Neuronal stem cell (in vitro differentiated cells): ENCODE measurements at regions not wholly inside any gene's neighbourhood (a gene's known extent, or its start where the extent isn't known, plus 50 kb on each side); places are given as distances from the start of the nearest gene placed in this dataset.

Source experiments
- DNase-seq: peaks from one replicate; pipeline ENCODE4 v3.0.0-alpha.2; 2013; ENCODE audit warnings: low spot score
- H2AFZ ChIP-seq: one replicate; pipeline ENCODE4 v1.6.1; 2013; ENCODE audit warnings: mild to moderate bottlenecking, low read length, inconsistent platforms
- H2AK5ac ChIP-seq: 2 replicates; pipeline ENCODE4 v1.6.1; 2013; ENCODE audit warnings: low read depth, mild to moderate bottlenecking, inconsistent platforms, low read length, moderate library complexity, mixed read lengths
- H2BK120ac ChIP-seq: 2 replicates; pipeline ENCODE4 v1.6.1; 2013; ENCODE audit warnings: low read depth, mild to moderate bottlenecking, inconsistent platforms, low read length, moderate library complexity, mixed read lengths
- H2BK12ac ChIP-seq: one replicate; pipeline ENCODE4 v1.6.1; 2013; ENCODE audit warnings: low read length, inconsistent platforms
- H2BK15ac ChIP-seq: 2 replicates; pipeline ENCODE4 v1.6.1; 2013; ENCODE audit warnings: mild to moderate bottlenecking, low read length, inconsistent platforms, mixed read lengths
- H2BK5ac ChIP-seq: one replicate; pipeline ENCODE4 v1.6.1; 2013; ENCODE audit warnings: inconsistent platforms, mild to moderate bottlenecking, low read length, moderate library complexity
- H3K14ac ChIP-seq: one replicate; pipeline ENCODE4 v1.6.1; 2013; ENCODE audit warnings: low read length, inconsistent platforms
- H3K18ac ChIP-seq: 2 replicates; pipeline ENCODE4 v1.6.1; 2013; ENCODE audit warnings: low read length, inconsistent platforms
- H3K23ac ChIP-seq: 2 replicates; pipeline ENCODE4 v1.6.1; 2013; ENCODE audit warnings: low read depth, mild to moderate bottlenecking, mixed read lengths, low read length, inconsistent platforms; ENCODE audit not compliant: poor library complexity
- H3K27ac ChIP-seq: replicated peaks from 3 replicates; pipeline ENCODE4 v1.5.1; 2013; ENCODE audit warnings: low read length, inconsistent platforms
- H3K27me3 ChIP-seq, 3 experiments: 2 replicates each; pipeline ENCODE4 v1.6.1; 2013; ENCODE audit warnings: low read length in 3 of 3, mild to moderate bottlenecking in 2 of 3, inconsistent platforms in 1 of 3, low read depth in 1 of 3, mixed read lengths in 1 of 3, moderate library complexity in 1 of 3; ENCODE audit not compliant: control insufficient read depth in 3 of 3, insufficient read depth in 3 of 3
- H3K36me3 ChIP-seq, 2 donors: replicated peaks in 1 of 2; 2 replicates each; pipeline ENCODE4 v1.6.1; 2013; ENCODE audit warnings: low read length in 2 of 2; ENCODE audit not compliant: control insufficient read depth in 2 of 2, insufficient read depth in 2 of 2
- H3K4ac ChIP-seq: 2 replicates; pipeline ENCODE4 v1.6.1; 2013; ENCODE audit warnings: inconsistent platforms, mild to moderate bottlenecking, low read length, moderate library complexity
- H3K4me1 ChIP-seq, 2 donors: 1 replicate in 1 of 2; 2 replicates in 1 of 2; pipeline ENCODE4 v1.6.1; 2013; ENCODE audit warnings: low read length in 2 of 2, low read depth in 1 of 2; ENCODE audit not compliant: control insufficient read depth in 2 of 2, insufficient read depth in 1 of 2
- H3K4me2 ChIP-seq: one replicate; pipeline ENCODE4 v1.6.1; 2013; ENCODE audit warnings: mild to moderate bottlenecking, low read length, inconsistent platforms; ENCODE audit not compliant: insufficient read depth, poor library complexity, severe bottlenecking
- H3K4me3 ChIP-seq, 2 donors: 2 replicates each; pipeline ENCODE4 v1.5.1; 2013; ENCODE audit warnings: low read length in 2 of 2, mild to moderate bottlenecking in 2 of 2, inconsistent platforms in 1 of 2, moderate library complexity in 1 of 2
- H3K79me1 ChIP-seq: one replicate; pipeline ENCODE4 v1.6.1; 2013; ENCODE audit warnings: low read depth, mild to moderate bottlenecking, inconsistent platforms, low read length, moderate library complexity
- H3K9ac ChIP-seq: one replicate; pipeline ENCODE4 v1.6.1; 2013; ENCODE audit warnings: mild to moderate bottlenecking, low read depth, low read length, inconsistent platforms; ENCODE audit not compliant: poor library complexity
- H3K9me3 ChIP-seq, 2 donors: replicated peaks in 1 of 2; 2 replicates each; pipeline versions ENCODE3 to v1.6.1; 2013; ENCODE audit warnings: low read length in 2 of 2, mild to moderate bottlenecking in 2 of 2, inconsistent platforms in 1 of 2, low read depth in 1 of 2, mixed read lengths in 1 of 2, moderate library complexity in 1 of 2; ENCODE audit not compliant: control insufficient read depth in 2 of 2, insufficient read depth in 1 of 2
- H4K8ac ChIP-seq: one replicate; pipeline ENCODE4 v1.6.1; 2013; ENCODE audit warnings: low read depth, mild to moderate bottlenecking, inconsistent platforms, low read length, moderate library complexity
- H4K91ac ChIP-seq: one replicate; pipeline ENCODE4 v1.6.1; 2013; ENCODE audit warnings: low read length, low read depth, mild to moderate bottlenecking, inconsistent platforms; ENCODE audit not compliant: poor library complexity
- WGBS, 2 donors: extraction: QIAGEN DNeasy Blood & Tissue Kit; methylation state at CpG; one replicate each; pipeline ENCODE4 v1.1.7; 2013; ENCODE audit warnings: missing lambda C conversion rate in 2 of 2, mixed read lengths in 1 of 2; ENCODE audit not compliant: insufficient read length in 2 of 2, insufficient replicate concordance in 1 of 2; ENCODE audit errors: extremely low coverage in 2 of 2; 5-methylcytosine and 5-hydroxymethylcytosine counted together

- no peak overlapping the region for H3K4me2 ChIP-seq
- no peaks in the 10 kb centered on the region for H3K27me3 ChIP-seq
- H3K4ac ChIP-seq: no peak overlapping the region
- H3K79me1 ChIP-seq: no peaks in the 10 kb centered on the region
- no peak overlapping the region for H4K8ac ChIP-seq
- H4K91ac ChIP-seq: no peak overlapping the region
- H3K9me3 ChIP-seq: no peaks in the 10 kb centered on the region
- H3K4me3 ChIP-seq: no peak overlapping the region
- H3K14ac ChIP-seq: no peak overlapping the region
- no peak overlapping the region for H2BK12ac ChIP-seq
- H2AFZ ChIP-seq: no peak overlapping the region
- no peak overlapping the region for H3K18ac ChIP-seq
- H2BK5ac ChIP-seq: no peak overlapping the region
- no peak overlapping the region for H3K23ac ChIP-seq
- H3K36me3 ChIP-seq: no peaks in the 10 kb centered on the region
- H3K4me1 ChIP-seq: no peaks in the 10 kb centered on the region
- no peak overlapping the region for H2AK5ac ChIP-seq
- no CpG with 5 or more reads among the region's 1 CpG for WGBS, 2 donors
- no peak overlapping the region for H3K27ac ChIP-seq
- no peak overlapping the region for H2BK120ac ChIP-seq
- H3K9ac ChIP-seq: no peak overlapping the region
- H2BK15ac ChIP-seq: no peak overlapping the region
- no peak for DNase-seq
Measured at GRCh38 chr4:136465691-136466090, 1066.6 kb downstream of the PCDH18 start.

- no peak overlapping the region for H3K4me2 ChIP-seq
- H3K18ac ChIP-seq: no peak overlapping the region
- H3K4me1 ChIP-seq: no peaks in the 10 kb centered on the region
- no peak overlapping the region for H2BK12ac ChIP-seq
- H3K79me1 ChIP-seq: no peaks in the 10 kb centered on the region
- H3K27ac ChIP-seq: no peak overlapping the region
- no peak overlapping the region for H2BK15ac ChIP-seq
- no peak overlapping the region for H2AK5ac ChIP-seq
- no peak overlapping the region for H2AFZ ChIP-seq
- H3K4me3 ChIP-seq: no peak overlapping the region
- no peak overlapping the region for H2BK120ac ChIP-seq
- H3K4ac ChIP-seq: no peak overlapping the region
- no peaks in the 10 kb centered on the region for H3K36me3 ChIP-seq
- no CpG with 5 or more reads among the region's 1 CpG for WGBS, 2 donors
- H3K14ac ChIP-seq: no peak overlapping the region
- H3K23ac ChIP-seq: no peak overlapping the region
- H3K9me3 ChIP-seq: no peaks in the 10 kb centered on the region
- H4K8ac ChIP-seq: no peak overlapping the region
- no peak overlapping the region for H4K91ac ChIP-seq
- DNase-seq: no peak
- no peaks in the 10 kb centered on the region for H3K27me3 ChIP-seq
- no peak overlapping the region for H3K9ac ChIP-seq
- H2BK5ac ChIP-seq: no peak overlapping the region
Measured at GRCh38 chr4:136463941-136464340, 1068.4 kb downstream of the PCDH18 start.

- Histone ChIP-seq H3K79me1 (no peaks in the 10 kb centered on the region), H3K23ac (no peak overlapping the region), H3K4me3 (no peak overlapping the region), H2BK12ac (no peak overlapping the region), H3K27me3 (no peaks in the 10 kb centered on the region), H3K4me2 (no peak overlapping the region), H2AK5ac (no peak overlapping the region), H3K4ac (no peak overlapping the region), H3K9ac (no peak overlapping the region), H3K36me3 (no peaks in the 10 kb centered on the region), H3K4me1 (no peaks in the 10 kb centered on the region), H2BK120ac (no peak overlapping the region), H2AFZ (no peak overlapping the region), H3K27ac (no peak overlapping the region), H2BK5ac (no peak overlapping the region), H3K9me3 (no peaks in the 10 kb centered on the region), H4K8ac (no peak overlapping the region), H3K18ac (no peak overlapping the region), H3K14ac (no peak overlapping the region), H4K91ac (no peak overlapping the region), H2BK15ac (no peak overlapping the region)
- WGBS, 2 donors: no CpG with 5 or more reads among the region's 6 CpGs
- no peak for DNase-seq
Measured at GRCh38 chr4:136461533-136461932, 1070.8 kb downstream of the PCDH18 start.

GRCh38 chr4:136458326-136458725, 1074.0 kb downstream of the PCDH18 start:
- H2AFZ ChIP-seq: no peak overlapping the region
- H2BK12ac ChIP-seq: no peak overlapping the region
- peak overlapping the region; percentile 1 for H3K14ac ChIP-seq
- no peaks in the 10 kb centered on the region for H3K9me3 ChIP-seq
- no peak overlapping the region for H2BK15ac ChIP-seq
- no peaks in the 10 kb centered on the region for H3K36me3 ChIP-seq
- no peak overlapping the region for H3K18ac ChIP-seq
- H4K8ac ChIP-seq: no peak overlapping the region
- no peak for DNase-seq
- no peak overlapping the region for H2BK120ac ChIP-seq
- H3K23ac ChIP-seq: no peak overlapping the region
- peak overlapping the region; percentile 2 for H3K9ac ChIP-seq
- H3K4ac ChIP-seq: no peak overlapping the region
- no peaks in the 10 kb centered on the region for H3K79me1 ChIP-seq
- H3K27ac ChIP-seq: no peak overlapping the region
- H3K4me2 ChIP-seq: no peak overlapping the region
- H3K27me3 ChIP-seq: no peaks in the 10 kb centered on the region
- H4K91ac ChIP-seq: no peak overlapping the region
- no peaks in the 10 kb centered on the region for H3K4me1 ChIP-seq
- H2BK5ac ChIP-seq: no peak overlapping the region
- H3K4me3 ChIP-seq: no peak overlapping the region
- WGBS, 2 donors: no CpG with 5 or more reads among the region's 4 CpGs
- H2AK5ac ChIP-seq: no peak overlapping the region
